CD14-positive monocyte (primary cell): ENCODE measurements at regions not wholly inside any gene's neighbourhood (a gene's known extent, or its start where the extent isn't known, plus 50 kb on each side); places are given as distances from the start of the nearest gene placed in this dataset.

Experiments used
- DNase-seq, 3 donors: peaks; one replicate each; pipeline ENCODE4 v3.0.0-alpha.2; 2011 to 2022
- H2AFZ ChIP-seq: 2 replicates; pipeline ENCODE4 v1.6.0; 2012; ENCODE audit warnings: mild to moderate bottlenecking, low read depth, low read length, inconsistent platforms; ENCODE audit not compliant: insufficient read depth, poor library complexity, severe bottlenecking
- H3K27ac ChIP-seq, 2 donors: 1 replicate in 1 of 2; 2 replicates in 1 of 2; pipeline ENCODE4 v1.5.1; 2012 to 2013; ENCODE audit warnings: low read length in 2 of 2, control low read depth in 1 of 2, inconsistent platforms in 1 of 2, low read depth in 1 of 2, mild to moderate bottlenecking in 1 of 2
- H3K27me3 ChIP-seq, 2 donors: one replicate each; pipeline versions ENCODE4 v1.6.0 to v1.6.1; 2011 to 2013; ENCODE audit warnings: low read length in 2 of 2; ENCODE audit not compliant: control insufficient read depth in 2 of 2, insufficient read depth in 2 of 2
- H3K36me3 ChIP-seq, 2 donors: replicated peaks in 1 of 2; 1 replicate in 1 of 2; 2 replicates in 1 of 2; pipeline versions ENCODE4 v1.5.1 to v1.6.1; 2012 to 2013; ENCODE audit warnings: low read length in 2 of 2, control low read depth in 1 of 2, inconsistent platforms in 1 of 2, mild to moderate bottlenecking in 1 of 2; ENCODE audit not compliant: insufficient read depth in 2 of 2, control insufficient read depth in 1 of 2
- H3K4me1 ChIP-seq, 2 donors: 1 replicate in 1 of 2; 2 replicates in 1 of 2; pipeline versions ENCODE4 v1.5.1 to v1.6.1; 2012 to 2013; ENCODE audit warnings: low read length in 2 of 2, control low read depth in 1 of 2, inconsistent platforms in 1 of 2, mild to moderate bottlenecking in 1 of 2, moderate library complexity in 1 of 2; ENCODE audit not compliant: insufficient read depth in 2 of 2, control insufficient read depth in 1 of 2
- H3K4me2 ChIP-seq: replicated peaks from 2 replicates; pipeline ENCODE3; 2012; ENCODE audit warnings: low read length, moderate library complexity, mild to moderate bottlenecking; ENCODE audit not compliant: poor library complexity, severe bottlenecking; ENCODE audit errors: extremely low read depth
- H3K4me3 ChIP-seq, 3 experiments: fragments of 200-600 bp in 1 of 3; sonication (generic) in 1 of 3; replicated peaks in 1 of 3; 1 replicate in 2 of 3; 2 replicates in 1 of 3; pipeline ENCODE4 v1.5.1; 2011 to 2013; ENCODE audit warnings: low read length in 3 of 3, mild to moderate bottlenecking in 3 of 3, control low read depth in 2 of 3, low read depth in 2 of 3, inconsistent platforms in 1 of 3, moderate library complexity in 1 of 3
- H3K79me2 ChIP-seq: 2 replicates; pipeline ENCODE4 v1.6.0; 2012; ENCODE audit warnings: mild to moderate bottlenecking, control low read depth, inconsistent platforms, low read length, moderate library complexity; ENCODE audit not compliant: insufficient read depth
- H3K9ac ChIP-seq: 2 replicates; pipeline ENCODE4 v1.6.0; 2017; ENCODE audit warnings: low read length, mild to moderate bottlenecking; ENCODE audit not compliant: insufficient read depth, poor library complexity, severe bottlenecking
- H3K9me3 ChIP-seq, 2 donors: replicated peaks in 1 of 2; 1 replicate in 1 of 2; 2 replicates in 1 of 2; pipeline versions ENCODE4 v1.5.1 to v1.6.1; 2012 to 2013; ENCODE audit warnings: low read length in 2 of 2, control low read depth in 1 of 2; ENCODE audit not compliant: control insufficient read depth in 1 of 2, insufficient read depth in 1 of 2
- H4K20me1 ChIP-seq: 2 replicates; pipeline ENCODE4 v1.6.0; 2012; ENCODE audit warnings: mild to moderate bottlenecking, low read length, control low read depth, moderate library complexity; ENCODE audit not compliant: insufficient read depth
- H3K27ac Mint-ChIP-seq, 7 donors: one replicate each; pipeline ENCODE4 v1.8.0; 2020; ENCODE audit warnings: mild to moderate bottlenecking in 7 of 7, mixed read lengths in 7 of 7, moderate library complexity in 6 of 7, inconsistent platforms in 2 of 7
- H3K27me3 Mint-ChIP-seq, 3 donors: one replicate each; pipeline ENCODE4 v1.8.0; 2021 to 2022; ENCODE audit warnings: low read depth in 3 of 3, mild to moderate bottlenecking in 3 of 3, mixed read lengths in 3 of 3, moderate library complexity in 3 of 3, inconsistent platforms in 1 of 3
- H3K36me3 Mint-ChIP-seq, 2 donors: one replicate each; pipeline ENCODE4 v1.8.0; 2020; ENCODE audit warnings: mixed read lengths in 2 of 2, inconsistent platforms in 1 of 2, mild to moderate bottlenecking in 1 of 2
- H3K4me1 Mint-ChIP-seq: one replicate; pipeline ENCODE4 v1.8.0; 2020; ENCODE audit warnings: mild to moderate bottlenecking, mixed read lengths
- H3K4me3 Mint-ChIP-seq, 2 donors: one replicate each; pipeline ENCODE4 v1.8.0; 2020; ENCODE audit warnings: mild to moderate bottlenecking in 2 of 2, mixed read lengths in 2 of 2, moderate library complexity in 1 of 2
- H3K9me3 Mint-ChIP-seq, 7 donors: one replicate each; pipeline ENCODE4 v1.8.0; 2020 to 2022; ENCODE audit warnings: mixed read lengths in 7 of 7, mild to moderate bottlenecking in 6 of 7, moderate library complexity in 6 of 7, inconsistent platforms in 2 of 7
- CTCF ChIP-seq: fragments of 200-600 bp; IDR thresholded peaks from one replicate; pipeline ENCODE4 v1.8.0; 2022; ENCODE audit warnings: antibody characterized with exemption, mild to moderate bottlenecking
- WGBS: methylation state at CpG from one replicate; pipeline ENCODE4 v1.1.5; 2013; ENCODE audit warnings: missing lambda C conversion rate; ENCODE audit not compliant: insufficient coverage; 5-methylcytosine and 5-hydroxymethylcytosine counted together
- intact Hi-C, 2 donors: fragments of 100-400 bp; cut with micrococcal nuclease; formaldehyde crosslinking; loops; one replicate each; pipeline versions ENCODE4 v1.15.0 to v1.15.1; 2023

GRCh38 chr6:22878706-22879105 is 309.3 kb downstream of the HDGFL1 start:
- Mint-ChIP-seq H3K4me3 (no peak overlapping the region), H3K27ac (no peak overlapping the region), H3K9me3 (peaks cover 0 to 11% (median 10%) of the 10 kb centered on the region in 7 donors), H3K4me1 (no peaks in the 10 kb centered on the region), H3K27me3 (no peaks in the 10 kb centered on the region), H3K36me3 (no peaks in the 10 kb centered on the region)
- TF ChIP-seq CTCF = no peak
- intact Hi-C loops = no loop called here
- no peaks in the 10 kb centered on the region for H3K79me2 ChIP-seq
- no peaks in the 10 kb centered on the region for H3K4me1 ChIP-seq
- H3K9me3 ChIP-seq = peaks cover 0 to 4% of the 10 kb centered on the region in 2 donors
- DNase-seq = no peak
- H3K27me3 ChIP-seq = no peaks in the 10 kb centered on the region
- no peak overlapping the region for H3K4me2 ChIP-seq
- no peaks in the 10 kb centered on the region for H4K20me1 ChIP-seq
- H3K9ac ChIP-seq = no peak overlapping the region
- H2AFZ ChIP-seq = no peak overlapping the region
- no peaks in the 10 kb centered on the region for H3K36me3 ChIP-seq
- no peak overlapping the region for H3K27ac ChIP-seq
- H3K4me3 ChIP-seq = no peak overlapping the region
- WGBS = no CpG with 5 or more reads among the region's 1 CpG

- Histone ChIP-seq H3K27me3 (no peaks in the 10 kb centered on the region), H3K79me2 (no peaks in the 10 kb centered on the region), H2AFZ (no peak overlapping the region), H3K36me3 (no peaks in the 10 kb centered on the region), H3K9me3 (no peaks in the 10 kb centered on the region), H4K20me1 (no peaks in the 10 kb centered on the region), H3K4me1 (no peaks in the 10 kb centered on the region), H3K4me2 (no peak overlapping the region), H3K27ac (no peak overlapping the region), H3K4me3 (no peak overlapping the region), H3K9ac (no peak overlapping the region)
- H3K4me1 Mint-ChIP-seq = no peaks in the 10 kb centered on the region
- no peak for TF ChIP-seq CTCF
- no peaks in the 10 kb centered on the region for H3K36me3 Mint-ChIP-seq
- H3K9me3 Mint-ChIP-seq = peaks cover 0 to 6% (median 2%) of the 10 kb centered on the region in 7 donors
- H3K27me3 Mint-ChIP-seq = no peaks in the 10 kb centered on the region
- intact Hi-C loops = no loop called here
- WGBS = 100% methylated on average over 2 of the region's 3 CpGs
- no peak for DNase-seq
- no peak overlapping the region for H3K4me3 Mint-ChIP-seq
- no peak overlapping the region for H3K27ac Mint-ChIP-seq
Measured at GRCh38 chr6:22880686-22881433, 311.5 kb downstream of the HDGFL1 start.
